Hepatocyte (in vitro differentiated cells): ENCODE measurements at regions not wholly inside any gene's neighbourhood (a gene's known extent, or its start where the extent isn't known, plus 50 kb on each side); places are given as distances from the start of the nearest gene placed in this dataset.

Experiments used
- EZH2 ChIP-seq: fragments of 200-600 bp; sonication (generic); IDR thresholded peaks from 2 replicates; pipeline ENCODE4 v1.6.1; 2016; ENCODE audit warnings: antibody characterized with exemption, mild to moderate bottlenecking, borderline replicate concordance
- TF ChIP-seq, protein P1 (sequence below): fragments of 200-600 bp; sonication (generic); IDR thresholded peaks from 2 replicates; pipeline ENCODE4 v1.5.1; 2016; ENCODE audit warnings: antibody characterized with exemption, mild to moderate bottlenecking; ENCODE audit not compliant: poor library complexity

DNA sequence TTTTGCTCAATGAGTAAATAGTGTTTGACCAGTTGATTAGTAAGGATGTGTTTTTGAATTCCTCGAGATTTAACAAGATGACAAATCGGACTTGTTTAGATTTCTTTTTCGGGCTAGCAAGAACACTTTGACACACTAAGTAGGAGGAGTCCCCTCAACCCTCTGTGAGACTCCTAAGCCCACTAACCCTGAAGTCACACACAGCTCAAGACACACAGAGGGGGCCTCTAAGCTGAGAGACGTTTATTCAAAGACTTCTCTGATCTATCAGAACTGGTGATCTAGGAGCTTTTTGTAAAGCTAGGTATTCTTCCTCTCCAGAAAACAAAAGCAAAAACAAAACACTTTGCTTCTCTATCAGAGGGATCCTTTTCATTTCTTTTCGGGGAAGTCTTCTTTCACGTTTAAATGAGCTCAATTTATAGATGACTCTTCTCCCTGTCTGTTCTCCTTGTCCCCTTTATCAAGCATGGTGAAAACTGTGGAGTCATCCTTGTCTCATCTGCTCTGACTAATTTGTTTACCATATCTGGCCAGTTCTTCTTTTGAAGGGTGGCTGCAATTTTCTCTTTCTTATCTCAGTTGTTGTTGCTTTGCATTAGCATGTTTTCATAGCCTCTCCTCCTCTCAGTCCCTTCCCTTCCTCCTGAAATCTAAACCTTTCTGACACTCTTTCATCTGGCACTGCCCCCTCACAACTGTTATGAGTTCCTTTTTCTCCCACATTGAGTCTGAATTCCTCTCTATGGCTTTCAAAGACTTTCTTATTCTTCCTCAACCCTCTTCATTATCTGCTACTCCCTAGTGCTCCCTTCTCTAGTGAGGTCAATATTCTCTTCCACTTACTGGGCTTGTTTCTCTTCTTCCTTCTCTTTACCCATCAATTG lies 68.5 kb upstream of the RAI14 start:
- no peak for TF ChIP-seq EZH2
- TF ChIP-seq, protein P1, sequence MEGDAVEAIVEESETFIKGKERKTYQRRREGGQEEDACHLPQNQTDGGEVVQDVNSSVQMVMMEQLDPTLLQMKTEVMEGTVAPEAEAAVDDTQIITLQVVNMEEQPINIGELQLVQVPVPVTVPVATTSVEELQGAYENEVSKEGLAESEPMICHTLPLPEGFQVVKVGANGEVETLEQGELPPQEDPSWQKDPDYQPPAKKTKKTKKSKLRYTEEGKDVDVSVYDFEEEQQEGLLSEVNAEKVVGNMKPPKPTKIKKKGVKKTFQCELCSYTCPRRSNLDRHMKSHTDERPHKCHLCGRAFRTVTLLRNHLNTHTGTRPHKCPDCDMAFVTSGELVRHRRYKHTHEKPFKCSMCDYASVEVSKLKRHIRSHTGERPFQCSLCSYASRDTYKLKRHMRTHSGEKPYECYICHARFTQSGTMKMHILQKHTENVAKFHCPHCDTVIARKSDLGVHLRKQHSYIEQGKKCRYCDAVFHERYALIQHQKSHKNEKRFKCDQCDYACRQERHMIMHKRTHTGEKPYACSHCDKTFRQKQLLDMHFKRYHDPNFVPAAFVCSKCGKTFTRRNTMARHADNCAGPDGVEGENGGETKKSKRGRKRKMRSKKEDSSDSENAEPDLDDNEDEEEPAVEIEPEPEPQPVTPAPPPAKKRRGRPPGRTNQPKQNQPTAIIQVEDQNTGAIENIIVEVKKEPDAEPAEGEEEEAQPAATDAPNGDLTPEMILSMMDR: no peak
